ENCODE measurements at regions not wholly inside any gene's neighbourhood (a gene's known extent, or its start where the extent isn't known, plus 50 kb on each side); places are given as distances from the start of the nearest gene placed in this dataset.

GRCh38 chr6:81689580-81689979 lies 62.9 kb downstream of the TENT5A start:
- Histone ChIP-seq H3K27me3 (ENCODE audit: control insufficient read depth, insufficient read depth, low read length) (no peaks in the 10 kb centered on the region), H3K4me3 (ENCODE audit: low read depth in 2 of 2, low read length in 2 of 2) (no peak overlapping the region), H3K27ac (ENCODE audit: low read length) (no peak overlapping the region), H3K9me3 (ENCODE audit: control insufficient read depth, insufficient read depth, low read depth, low read length) (no peaks in the 10 kb centered on the region), H3K36me3 (ENCODE audit: control insufficient read depth, insufficient read depth, low read length) (no peaks in the 10 kb centered on the region), H3K4me1 (ENCODE audit: control insufficient read depth, insufficient read depth, low read length) (no peaks in the 10 kb centered on the region)
- in situ Hi-C loops (cut with HindIII; ENCODE audit: low pct_unique_long_range_greater_than_20kb, low sequenced_read_pairs): no loop called here
- ChIA-PET CTCF (no interaction called here), POLR2A (no interaction called here)
- DNase-seq (ENCODE audit: low read depth, low spot score) (no peak), ATAC-seq (no peak)
- TF ChIP-seq, protein P1, sequence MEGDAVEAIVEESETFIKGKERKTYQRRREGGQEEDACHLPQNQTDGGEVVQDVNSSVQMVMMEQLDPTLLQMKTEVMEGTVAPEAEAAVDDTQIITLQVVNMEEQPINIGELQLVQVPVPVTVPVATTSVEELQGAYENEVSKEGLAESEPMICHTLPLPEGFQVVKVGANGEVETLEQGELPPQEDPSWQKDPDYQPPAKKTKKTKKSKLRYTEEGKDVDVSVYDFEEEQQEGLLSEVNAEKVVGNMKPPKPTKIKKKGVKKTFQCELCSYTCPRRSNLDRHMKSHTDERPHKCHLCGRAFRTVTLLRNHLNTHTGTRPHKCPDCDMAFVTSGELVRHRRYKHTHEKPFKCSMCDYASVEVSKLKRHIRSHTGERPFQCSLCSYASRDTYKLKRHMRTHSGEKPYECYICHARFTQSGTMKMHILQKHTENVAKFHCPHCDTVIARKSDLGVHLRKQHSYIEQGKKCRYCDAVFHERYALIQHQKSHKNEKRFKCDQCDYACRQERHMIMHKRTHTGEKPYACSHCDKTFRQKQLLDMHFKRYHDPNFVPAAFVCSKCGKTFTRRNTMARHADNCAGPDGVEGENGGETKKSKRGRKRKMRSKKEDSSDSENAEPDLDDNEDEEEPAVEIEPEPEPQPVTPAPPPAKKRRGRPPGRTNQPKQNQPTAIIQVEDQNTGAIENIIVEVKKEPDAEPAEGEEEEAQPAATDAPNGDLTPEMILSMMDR (IDR thresholded peaks at IDR 0.05): no peak
- TF ChIP-seq POLR2AphosphoS5 (IDR thresholded peaks at IDR 0.05; ENCODE audit: low read depth, low read length): no peak
- TF ChIP-seq TCF7L2 (IDR thresholded peaks at IDR 0.05; ENCODE audit: low read depth, low read length): no peak
- no peak for TF ChIP-seq REST (IDR thresholded peaks at IDR 0.05; ENCODE audit: insufficient read depth in 1 of 2, low read depth in 2 of 2, low read length in 1 of 2)
- TF ChIP-seq SIN3A (IDR thresholded peaks at IDR 0.05; ENCODE audit: borderline replicate concordance, insufficient read depth, low read depth, low read length): no peak
- intact Hi-C loops (cut with micrococcal nuclease; ENCODE audit: unreplicated experiment): no loop called here
- no TSS peak for BruUV-seq (replicated peaks)

DNA sequence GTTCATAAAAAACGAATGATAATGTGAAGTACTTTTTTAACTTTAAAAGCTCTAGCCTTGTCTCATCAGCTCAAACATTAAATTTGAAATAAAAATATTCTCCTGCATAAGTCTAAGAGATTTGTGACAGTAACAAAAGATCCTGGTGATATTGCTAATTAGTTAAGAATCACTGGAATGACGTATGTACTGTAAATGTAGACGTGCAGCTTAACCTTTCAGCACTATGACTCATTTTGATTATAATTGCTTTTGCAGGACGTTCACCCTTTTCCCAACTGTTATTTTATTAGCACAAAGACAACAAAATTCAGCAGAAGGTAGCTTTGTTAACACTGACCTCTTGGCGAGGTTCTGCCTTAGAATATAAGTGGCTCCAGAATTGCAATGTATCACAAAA lies 68.6 kb downstream of the TENT5A start:
- CTCF ChIA-PET: no interaction called here
- H3K4me3 ChIP-seq (ENCODE audit: low read depth in 2 of 2, low read length in 2 of 2): no peak overlapping the region
- BruUV-seq (replicated peaks): no TSS peak
- no peaks in the 10 kb centered on the region for H3K4me1 ChIP-seq (ENCODE audit: control insufficient read depth, insufficient read depth, low read length)
- POLR2A ChIA-PET: no interaction called here
- no peak for ATAC-seq
- intact Hi-C loops (cut with micrococcal nuclease; ENCODE audit: unreplicated experiment): no loop called here
- H3K27me3 ChIP-seq (ENCODE audit: control insufficient read depth, insufficient read depth, low read length): no peaks in the 10 kb centered on the region
- H3K27ac ChIP-seq (ENCODE audit: low read length): no peak overlapping the region
- H3K36me3 ChIP-seq (ENCODE audit: control insufficient read depth, insufficient read depth, low read length): no peaks in the 10 kb centered on the region
- no peaks in the 10 kb centered on the region for H3K9me3 ChIP-seq (ENCODE audit: control insufficient read depth, insufficient read depth, low read depth, low read length)
- TF ChIP-seq TCF7L2 (IDR thresholded peaks at IDR 0.05; ENCODE audit: low read depth, low read length): no peak
- no peak for TF ChIP-seq REST (IDR thresholded peaks at IDR 0.05; ENCODE audit: insufficient read depth in 1 of 2, low read depth in 2 of 2, low read length in 1 of 2)
- TF ChIP-seq, protein P1 (IDR thresholded peaks at IDR 0.05): no peak
- no peak for TF ChIP-seq POLR2AphosphoS5 (IDR thresholded peaks at IDR 0.05; ENCODE audit: low read depth, low read length)
- TF ChIP-seq SIN3A (IDR thresholded peaks at IDR 0.05; ENCODE audit: borderline replicate concordance, insufficient read depth, low read depth, low read length): no peak
- DNase-seq (ENCODE audit: low read depth, low spot score): no peak
- in situ Hi-C loops (cut with HindIII; ENCODE audit: low pct_unique_long_range_greater_than_20kb, low sequenced_read_pairs): no loop called here
